IMR-90 (cell line): ENCODE measurements at regions not wholly inside any gene's neighbourhood (a gene's known extent, or its start where the extent isn't known, plus 50 kb on each side); places are given as distances from the start of the nearest gene placed in this dataset.

Experiments
- ATAC-seq: fragments of 200-7000 bp; cut with Tn5 transposase; 2 replicates; pipeline ENCODE4 v1.9.1; 2020; ENCODE audit warnings: low read depth, mild to moderate bottlenecking, moderate library complexity
- BruUV-seq: library from RNA; stranded (reverse); fragments of 400-500 nt; replicated peaks from 2 replicates; lab custom pipeline; 2021; lab: Mats Ljungman, UMichigan
- CTCF ChIA-PET: fragments of 300-600 bp; formaldehyde crosslinking; extraction: SDS; loops from one replicate; lab custom pipeline; 2021; ENCODE audit warnings: antibody characterized with exemption; lab: Yijun Ruan, JAX
- POLR2A ChIA-PET: fragments of 300-600 bp; sonication (Branson Sonifier 250); formaldehyde crosslinking; loops from one replicate; lab custom pipeline; 2022; ENCODE audit warnings: antibody characterized with exemption; ENCODE audit not compliant: unreplicated experiment; lab: Charles Lee
- DNase-seq: peaks from one replicate; pipeline ENCODE4 v3.0.0; 2013
- H2AFZ ChIP-seq: replicated peaks from 2 replicates; pipeline ENCODE3; 2013; ENCODE audit warnings: low read length, mild to moderate bottlenecking; ENCODE audit not compliant: poor library complexity
- H2AK5ac ChIP-seq: 2 replicates; pipeline ENCODE4 v1.6.1; 2013; ENCODE audit warnings: low read depth, low read length, inconsistent platforms
- H2AK9ac ChIP-seq: replicated peaks from 2 replicates; pipeline ENCODE3; 2013; ENCODE audit warnings: mild to moderate bottlenecking, low read depth, low read length, moderate library complexity; ENCODE audit not compliant: poor library complexity
- H2BK120ac ChIP-seq: 2 replicates; pipeline ENCODE4 v1.6.1; 2013; ENCODE audit warnings: low read depth, low read length, inconsistent platforms
- H2BK15ac ChIP-seq: 3 replicates; pipeline ENCODE4 v1.6.1; 2013; ENCODE audit warnings: low read depth, low read length, inconsistent platforms
- H2BK20ac ChIP-seq: 2 replicates; pipeline ENCODE4 v1.6.1; 2013; ENCODE audit warnings: low read depth, mild to moderate bottlenecking, inconsistent platforms, low read length, moderate library complexity
- H2BK5ac ChIP-seq: 2 replicates; pipeline ENCODE4 v1.6.1; 2013; ENCODE audit warnings: mild to moderate bottlenecking, low read depth, low read length, inconsistent platforms; ENCODE audit not compliant: poor library complexity, severe bottlenecking
- H3K14ac ChIP-seq: replicated peaks from 2 replicates; pipeline ENCODE4 v1.6.1; 2013; ENCODE audit warnings: low read depth, low read length, inconsistent platforms
- H3K18ac ChIP-seq: 2 replicates; pipeline ENCODE4 v1.6.1; 2013; ENCODE audit warnings: low read depth, low read length, control low read depth
- H3K23ac ChIP-seq: 2 replicates; pipeline ENCODE4 v1.6.1; 2013; ENCODE audit warnings: low read depth, low read length, inconsistent platforms
- H3K27ac ChIP-seq: 2 replicates; pipeline ENCODE4 v1.5.1; 2013; ENCODE audit warnings: mild to moderate bottlenecking, control low read depth, low read length; ENCODE audit not compliant: insufficient read depth
- H3K27me3 ChIP-seq: 2 replicates; pipeline ENCODE4 v1.6.1; 2013; ENCODE audit warnings: low read length; ENCODE audit not compliant: control insufficient read depth, insufficient read depth
- H3K36me3 ChIP-seq: 2 replicates; pipeline ENCODE4 v1.6.1; 2013; ENCODE audit warnings: low read length, mixed read lengths; ENCODE audit not compliant: control insufficient read depth, insufficient read depth
- H3K4ac ChIP-seq: 2 replicates; pipeline ENCODE4 v1.6.1; 2013; ENCODE audit warnings: low read depth, low read length, inconsistent platforms
- H3K4me1 ChIP-seq: 2 replicates; pipeline ENCODE4 v1.6.1; 2013; ENCODE audit warnings: low read length, mixed read lengths; ENCODE audit not compliant: control insufficient read depth, insufficient read depth
- H3K4me2 ChIP-seq: 2 replicates; pipeline ENCODE4 v1.6.1; 2013; ENCODE audit warnings: low read depth, mild to moderate bottlenecking, control low read depth, low read length, moderate library complexity
- H3K4me3 ChIP-seq: 2 replicates; pipeline ENCODE4 v1.5.1; 2013; ENCODE audit warnings: low read depth, mild to moderate bottlenecking, control low read depth, low read length, moderate library complexity; ENCODE audit not compliant: insufficient read depth
- H3K56ac ChIP-seq: 2 replicates; pipeline ENCODE4 v1.6.1; 2013; ENCODE audit warnings: low read length, inconsistent platforms; ENCODE audit not compliant: insufficient read depth; ENCODE audit errors: extremely low read depth
- H3K79me1 ChIP-seq, 2 experiments: 2 replicates each; pipeline ENCODE4 v1.6.1; 2013; ENCODE audit warnings: low read length in 2 of 2, inconsistent platforms in 1 of 2, low read depth in 1 of 2
- H3K9ac ChIP-seq: 2 replicates; pipeline ENCODE4 v1.6.1; 2013; ENCODE audit warnings: low read depth, low read length, control low read depth
- H3K9me1 ChIP-seq: 2 replicates; pipeline ENCODE4 v1.6.1; 2013; ENCODE audit warnings: low read length, inconsistent platforms; ENCODE audit not compliant: insufficient read depth
- H3K9me3 ChIP-seq: 2 replicates; pipeline ENCODE4 v1.6.1; 2013; ENCODE audit warnings: low read length; ENCODE audit not compliant: control insufficient read depth, insufficient read depth
- H4K20me1 ChIP-seq: 2 replicates; pipeline ENCODE4 v1.6.1; 2013; ENCODE audit warnings: low read length, inconsistent platforms; ENCODE audit not compliant: insufficient read depth
- H4K5ac ChIP-seq: 2 replicates; pipeline ENCODE4 v1.6.1; 2013; ENCODE audit warnings: mild to moderate bottlenecking, low read depth, low read length, control low read depth
- H4K8ac ChIP-seq, 2 experiments: 2 replicates each; pipeline ENCODE4 v1.6.1; 2013; ENCODE audit warnings: low read depth in 2 of 2, low read length in 2 of 2, control low read depth in 1 of 2, inconsistent platforms in 1 of 2
- H4K91ac ChIP-seq: 2 replicates; pipeline ENCODE4 v1.6.1; 2013; ENCODE audit warnings: low read depth, low read length, inconsistent platforms; ENCODE audit not compliant: insufficient read depth
- FOS ChIP-seq: fragments of 150-350 bp; IDR thresholded peaks from 2 replicates; pipeline ENCODE4 v1.6.1; 2016; ENCODE audit warnings: low read depth, low read length
- MAFK ChIP-seq: IDR thresholded peaks from 2 replicates; pipeline ENCODE4 v1.6.1; 2012; ENCODE audit warnings: low read depth, low read length, improper control_type of control experiment
- MAZ ChIP-seq: IDR thresholded peaks from 2 replicates; pipeline ENCODE4 v1.6.1; 2012; ENCODE audit warnings: low read depth, mild to moderate bottlenecking, low read length, improper control_type of control experiment, moderate library complexity, borderline replicate concordance
- NFE2L2 ChIP-seq: fragments of 150-350 bp; IDR thresholded peaks from 2 replicates; pipeline ENCODE4 v1.6.1; 2016; ENCODE audit warnings: low read depth, mild to moderate bottlenecking, low read length
- POLR2A ChIP-seq: IDR thresholded peaks from 2 replicates; pipeline ENCODE4 v1.6.1; 2012; ENCODE audit warnings: mild to moderate bottlenecking, low read depth, low read length
- RAD21 ChIP-seq: IDR thresholded peaks from 2 replicates; pipeline ENCODE4 v1.6.1; 2012; ENCODE audit warnings: low read length, improper control_type of control experiment
- RFX5 ChIP-seq: IDR thresholded peaks from 2 replicates; pipeline ENCODE4 v1.8.0; 2012; ENCODE audit warnings: low read depth, mild to moderate bottlenecking, low read length, moderate library complexity
- SMC3 ChIP-seq: fragments of 150-350 bp; IDR thresholded peaks from 2 replicates; pipeline ENCODE4 v1.6.1; 2016; ENCODE audit warnings: low read depth, mild to moderate bottlenecking, antibody characterized with exemption, low read length, moderate library complexity
- USF2 ChIP-seq: fragments of 150-350 bp; IDR thresholded peaks from 2 replicates; pipeline ENCODE4 v1.6.1; 2017; ENCODE audit warnings: mild to moderate bottlenecking, antibody characterized with exemption, low read length, low read depth
- WGBS, 2 experiments: methylation state at CpG; one replicate each; pipeline versions ENCODE4 v1.1.5 to v1.1.7; 2013; ENCODE audit warnings: missing lambda C conversion rate in 2 of 2; ENCODE audit not compliant: insufficient read length in 1 of 2; ENCODE audit errors: extremely low coverage in 2 of 2; 5-methylcytosine and 5-hydroxymethylcytosine counted together
- dilution Hi-C: fragments of 300-500 bp; cut with HindIII; formaldehyde crosslinking; loops from one replicate; pipeline ENCODE4 v1.14.3; 2018; ENCODE audit warnings: low sequenced_read_pairs; ENCODE audit not compliant: unreplicated experiment
- in situ Hi-C: fragments of 300-500 bp; cut with MboI; formaldehyde crosslinking; loops from 3 replicates; pipeline ENCODE4 v1.14.3; 2019; ENCODE audit warnings: low sequenced_read_pairs, inconsistent platforms, mixed read lengths
- intact Hi-C: fragments of 100-400 bp; cut with micrococcal nuclease; formaldehyde crosslinking; loops from 2 replicates; pipeline ENCODE4 v1.10.0; 2022

- no peak for TF ChIP-seq NFE2L2
- TF ChIP-seq RFX5, result no peak
- no peak for TF ChIP-seq RAD21
- TF ChIP-seq POLR2A, result no peak
- TF ChIP-seq MAFK, result no peak
- no peak for TF ChIP-seq USF2
- TF ChIP-seq FOS, result no peak
- TF ChIP-seq MAZ, result no peak
- TF ChIP-seq SMC3, result no peak
- Histone ChIP-seq H3K14ac (no peak overlapping the region), H3K9me3 (peaks cover 5% of the 10 kb centered on the region), H3K18ac (no peak overlapping the region), H3K56ac (no peak overlapping the region), H3K4me1 (no peaks in the 10 kb centered on the region), H3K27ac (no peak overlapping the region), H3K79me1 (no peaks in the 10 kb centered on the region), H4K8ac (no peak overlapping the region), H2BK15ac (no peak overlapping the region), H3K36me3 (no peaks in the 10 kb centered on the region), H4K91ac (no peak overlapping the region), H2BK20ac (no peak overlapping the region), H3K4ac (no peak overlapping the region), H4K20me1 (no peaks in the 10 kb centered on the region), H2AK9ac (no peak overlapping the region), H3K4me3 (no peak overlapping the region), H3K9ac (no peak overlapping the region), H3K4me2 (no peak overlapping the region), H2AK5ac (no peak overlapping the region), H4K5ac (no peak overlapping the region), H3K9me1 (no peaks in the 10 kb centered on the region), H2BK120ac (no peak overlapping the region), H2AFZ (no peak overlapping the region), H2BK5ac (no peak overlapping the region), H3K27me3 (no peaks in the 10 kb centered on the region), H3K23ac (no peak overlapping the region)
- in situ Hi-C loops (no loop called here), intact Hi-C loops (no loop called here), dilution Hi-C loops (no loop called here)
- ChIA-PET CTCF (no interaction called here), POLR2A (no interaction called here)
- ATAC-seq, result no peak
- DNase-seq, result no peak
- WGBS, 2 experiments, result no CpG with 5 or more reads among the region's 2 CpGs
- no TSS peak for BruUV-seq
Measured at GRCh38 chr10:57165671-57166070, 804.6 kb upstream of the ZWINT start.
